ENCODE measurements at regions not wholly inside any gene's neighbourhood (a gene's known extent, or its start where the extent isn't known, plus 50 kb on each side); places are given as distances from the start of the nearest gene placed in this dataset.

GRCh38 chr4:177632481-177632880 lies 190.2 kb upstream of the AGA start:
- H2AFZ ChIP-seq (ENCODE audit: low read length): no peak overlapping the region
- H2BK5ac ChIP-seq (ENCODE audit: low read length): no peak overlapping the region
- H3K27ac ChIP-seq (replicated peaks; ENCODE audit: low read length): no peak overlapping the region
- H3K4me2 ChIP-seq (ENCODE audit: insufficient read depth, low read length, poor library complexity, severe bottlenecking): no peak overlapping the region
- no peak overlapping the region for H2AK5ac ChIP-seq (ENCODE audit: low read depth, low read length)
- no peaks in the 10 kb centered on the region for H3K27me3 ChIP-seq (ENCODE audit: control insufficient read depth in 3 of 3, insufficient read depth in 3 of 3, low read depth in 1 of 3, low read length in 3 of 3)
- no peak overlapping the region for H3K14ac ChIP-seq (ENCODE audit: low read length)
- no peak overlapping the region for H2BK15ac ChIP-seq (ENCODE audit: low read length)
- H3K9ac ChIP-seq (ENCODE audit: low read depth, low read length, poor library complexity): no peak overlapping the region
- DNase-seq (ENCODE audit: low spot score): no peak
- no peak overlapping the region for H3K23ac ChIP-seq (ENCODE audit: low read depth, low read length, poor library complexity)
- H3K4me3 ChIP-seq (ENCODE audit: low read length in 2 of 2): no peak overlapping the region
- H4K91ac ChIP-seq (ENCODE audit: low read depth, low read length, poor library complexity): no peak overlapping the region
- H3K9me3 ChIP-seq (replicated peaks in 1 of 2; ENCODE audit: control insufficient read depth in 2 of 2, insufficient read depth in 1 of 2, low read depth in 1 of 2, low read length in 2 of 2): no peaks in the 10 kb centered on the region
- H3K79me1 ChIP-seq (ENCODE audit: low read depth, low read length): no peaks in the 10 kb centered on the region
- H3K36me3 ChIP-seq (replicated peaks in 1 of 2; ENCODE audit: control insufficient read depth in 2 of 2, insufficient read depth in 2 of 2, low read length in 2 of 2): no peaks in the 10 kb centered on the region
- H4K8ac ChIP-seq (ENCODE audit: low read depth, low read length): no peak overlapping the region
- H3K18ac ChIP-seq (ENCODE audit: low read length): no peak overlapping the region
- no peak overlapping the region for H2BK120ac ChIP-seq (ENCODE audit: low read depth, low read length)
- no peak overlapping the region for H3K4ac ChIP-seq (ENCODE audit: low read length)
- H2BK12ac ChIP-seq (ENCODE audit: low read length): no peak overlapping the region
- H3K4me1 ChIP-seq (ENCODE audit: control insufficient read depth in 2 of 2, insufficient read depth in 1 of 2, low read depth in 1 of 2, low read length in 2 of 2): no peaks in the 10 kb centered on the region

- H3K18ac ChIP-seq (ENCODE audit: low read length): no peak overlapping the region
- no peak overlapping the region for H3K4me3 ChIP-seq (ENCODE audit: low read length in 2 of 2)
- no peak overlapping the region for H2AK5ac ChIP-seq (ENCODE audit: low read depth, low read length)
- H3K23ac ChIP-seq (ENCODE audit: low read depth, low read length, poor library complexity): no peak overlapping the region
- H2BK15ac ChIP-seq (ENCODE audit: low read length): no peak overlapping the region
- H3K9me3 ChIP-seq (replicated peaks in 1 of 2; ENCODE audit: control insufficient read depth in 2 of 2, insufficient read depth in 1 of 2, low read depth in 1 of 2, low read length in 2 of 2): no peaks in the 10 kb centered on the region
- peaks cover 0 to 2% of the 10 kb centered on the region in 2 donors for H3K4me1 ChIP-seq (ENCODE audit: control insufficient read depth in 2 of 2, insufficient read depth in 1 of 2, low read depth in 1 of 2, low read length in 2 of 2)
- no CpG with 5 or more reads among the region's 2 CpGs for WGBS, 2 donors (ENCODE audit: extremely low coverage in 2 of 2, insufficient read length in 2 of 2, insufficient replicate concordance in 1 of 2)
- no peak overlapping the region for H3K4ac ChIP-seq (ENCODE audit: low read length)
- H3K14ac ChIP-seq (ENCODE audit: low read length): no peak overlapping the region
- no peak overlapping the region for H2AFZ ChIP-seq (ENCODE audit: low read length)
- no peaks in the 10 kb centered on the region for H3K36me3 ChIP-seq (replicated peaks in 1 of 2; ENCODE audit: control insufficient read depth in 2 of 2, insufficient read depth in 2 of 2, low read length in 2 of 2)
- H3K9ac ChIP-seq (ENCODE audit: low read depth, low read length, poor library complexity): no peak overlapping the region
- no peak overlapping the region for H4K91ac ChIP-seq (ENCODE audit: low read depth, low read length, poor library complexity)
- no peak overlapping the region for H3K27ac ChIP-seq (replicated peaks; ENCODE audit: low read length)
- H2BK5ac ChIP-seq (ENCODE audit: low read length): no peak overlapping the region
- no peak overlapping the region for H2BK120ac ChIP-seq (ENCODE audit: low read depth, low read length)
- no peak overlapping the region for H4K8ac ChIP-seq (ENCODE audit: low read depth, low read length)
- H2BK12ac ChIP-seq (ENCODE audit: low read length): no peak overlapping the region
- no peaks in the 10 kb centered on the region for H3K79me1 ChIP-seq (ENCODE audit: low read depth, low read length)
- no peak overlapping the region for H3K4me2 ChIP-seq (ENCODE audit: insufficient read depth, low read length, poor library complexity, severe bottlenecking)
- no peaks in the 10 kb centered on the region for H3K27me3 ChIP-seq (ENCODE audit: control insufficient read depth in 3 of 3, insufficient read depth in 3 of 3, low read depth in 1 of 3, low read length in 3 of 3)
- no peak for DNase-seq (ENCODE audit: low spot score)
These were observed 196.6 kb upstream of the AGA start for GRCh38 chr4:177638871-177639270.

GRCh38 chr4:177640864-177641263 lies 198.6 kb upstream of the AGA start:
- Histone ChIP-seq H3K23ac (ENCODE audit: low read depth, low read length, poor library complexity) (no peak overlapping the region), H3K18ac (ENCODE audit: low read length) (no peak overlapping the region), H2AK5ac (ENCODE audit: low read depth, low read length) (no peak overlapping the region), H2BK120ac (ENCODE audit: low read depth, low read length) (no peak overlapping the region), H4K91ac (ENCODE audit: low read depth, low read length, poor library complexity) (no peak overlapping the region), H3K9me3 (replicated peaks in 1 of 2; ENCODE audit: control insufficient read depth in 2 of 2, insufficient read depth in 1 of 2, low read depth in 1 of 2, low read length in 2 of 2) (no peaks in the 10 kb centered on the region), H3K79me1 (ENCODE audit: low read depth, low read length) (no peaks in the 10 kb centered on the region), H3K4me3 (ENCODE audit: low read length in 2 of 2) (no peak overlapping the region), H2AFZ (ENCODE audit: low read length) (no peak overlapping the region), H3K4ac (ENCODE audit: low read length) (no peak overlapping the region), H3K9ac (ENCODE audit: low read depth, low read length, poor library complexity) (no peak overlapping the region), H2BK12ac (ENCODE audit: low read length) (no peak overlapping the region), H3K27ac (replicated peaks; ENCODE audit: low read length) (no peak overlapping the region), H3K36me3 (replicated peaks in 1 of 2; ENCODE audit: control insufficient read depth in 2 of 2, insufficient read depth in 2 of 2, low read length in 2 of 2) (no peaks in the 10 kb centered on the region), H3K27me3 (ENCODE audit: control insufficient read depth in 3 of 3, insufficient read depth in 3 of 3, low read depth in 1 of 3, low read length in 3 of 3) (no peaks in the 10 kb centered on the region), H2BK5ac (ENCODE audit: low read length) (no peak overlapping the region), H4K8ac (ENCODE audit: low read depth, low read length) (no peak overlapping the region), H3K14ac (ENCODE audit: low read length) (no peak overlapping the region), H3K4me1 (ENCODE audit: control insufficient read depth in 2 of 2, insufficient read depth in 1 of 2, low read depth in 1 of 2, low read length in 2 of 2) (peaks cover 0 to 2% of the 10 kb centered on the region in 2 donors), H3K4me2 (ENCODE audit: insufficient read depth, low read length, poor library complexity, severe bottlenecking) (no peak overlapping the region), H2BK15ac (ENCODE audit: low read length) (no peak overlapping the region)
- no CpG with 5 or more reads among the region's 4 CpGs for whole genome bisulfite sequencing, 2 donors (ENCODE audit: extremely low coverage in 2 of 2, insufficient read length in 2 of 2, insufficient replicate concordance in 1 of 2)
- no peak for DNase-seq (ENCODE audit: low spot score)

- no peak overlapping the region for H2AFZ ChIP-seq (ENCODE audit: low read length)
- no peak overlapping the region for H4K91ac ChIP-seq (ENCODE audit: low read depth, low read length, poor library complexity)
- H3K9ac ChIP-seq (ENCODE audit: low read depth, low read length, poor library complexity): no peak overlapping the region
- H3K36me3 ChIP-seq (replicated peaks in 1 of 2; ENCODE audit: control insufficient read depth in 2 of 2, insufficient read depth in 2 of 2, low read length in 2 of 2): no peaks in the 10 kb centered on the region
- H3K23ac ChIP-seq (ENCODE audit: low read depth, low read length, poor library complexity): no peak overlapping the region
- no peaks in the 10 kb centered on the region for H3K4me1 ChIP-seq (ENCODE audit: control insufficient read depth in 2 of 2, insufficient read depth in 1 of 2, low read depth in 1 of 2, low read length in 2 of 2)
- H2BK15ac ChIP-seq (ENCODE audit: low read length): no peak overlapping the region
- H3K9me3 ChIP-seq (replicated peaks in 1 of 2; ENCODE audit: control insufficient read depth in 2 of 2, insufficient read depth in 1 of 2, low read depth in 1 of 2, low read length in 2 of 2): no peaks in the 10 kb centered on the region
- H3K4me2 ChIP-seq (ENCODE audit: insufficient read depth, low read length, poor library complexity, severe bottlenecking): no peak overlapping the region
- no peaks in the 10 kb centered on the region for H3K27me3 ChIP-seq (ENCODE audit: control insufficient read depth in 3 of 3, insufficient read depth in 3 of 3, low read depth in 1 of 3, low read length in 3 of 3)
- no peak overlapping the region for H3K18ac ChIP-seq (ENCODE audit: low read length)
- no peak overlapping the region for H3K14ac ChIP-seq (ENCODE audit: low read length)
- no peak overlapping the region for H2BK12ac ChIP-seq (ENCODE audit: low read length)
- no peak overlapping the region for H3K4me3 ChIP-seq (ENCODE audit: low read length in 2 of 2)
- no peak overlapping the region for H3K27ac ChIP-seq (replicated peaks; ENCODE audit: low read length)
- no peak for DNase-seq (ENCODE audit: low spot score)
- H4K8ac ChIP-seq (ENCODE audit: low read depth, low read length): no peak overlapping the region
- no peak overlapping the region for H2AK5ac ChIP-seq (ENCODE audit: low read depth, low read length)
- H3K79me1 ChIP-seq (ENCODE audit: low read depth, low read length): no peaks in the 10 kb centered on the region
- H2BK120ac ChIP-seq (ENCODE audit: low read depth, low read length): no peak overlapping the region
- H3K4ac ChIP-seq (ENCODE audit: low read length): no peak overlapping the region
- H2BK5ac ChIP-seq (ENCODE audit: low read length): no peak overlapping the region
- WGBS, 2 donors (ENCODE audit: extremely low coverage in 2 of 2, insufficient read length in 2 of 2, insufficient replicate concordance in 1 of 2): no CpG with 5 or more reads among the region's 1 CpG
These were observed 218.0 kb upstream of the AGA start for GRCh38 chr4:177660223-177660622.

Measured in neuronal stem cell (in vitro differentiated cells).